GM21737 (cell line): ENCODE measurements at regions not wholly inside any gene's neighbourhood (a gene's known extent, or its start where the extent isn't known, plus 50 kb on each side); places are given as distances from the start of the nearest gene placed in this dataset.
"Not testable (repeated sequence)": the region's sequence is repeated elsewhere in the genome, so short reads cannot be mapped to it uniquely, and the experiment has no call there.

Experiments used
- ATAC-seq: cut with Tn5 transposase; IDR thresholded peaks from one replicate; pipeline ENCODE4 v1.9.1; 2021; ENCODE audit warnings: mild to moderate bottlenecking, moderate library complexity; ENCODE audit not compliant: unreplicated experiment

DNA sequence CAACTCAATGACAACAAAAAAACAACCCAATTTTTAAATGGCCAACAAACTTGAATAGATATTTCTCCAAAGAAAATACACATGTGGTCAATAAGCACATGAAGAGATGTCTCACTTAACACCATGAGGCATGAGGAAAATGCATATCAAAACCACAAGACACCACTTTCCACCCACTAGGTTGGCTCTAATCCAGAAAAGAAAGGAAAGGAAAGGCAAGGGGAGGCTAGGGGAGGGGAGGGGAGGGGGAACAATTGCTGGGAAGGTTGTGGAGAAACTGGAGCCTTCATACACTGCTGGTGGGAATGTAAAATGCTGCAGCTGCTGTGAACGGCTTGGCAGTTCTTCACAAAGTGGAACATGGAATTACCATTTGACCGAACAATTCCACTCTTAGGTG lies 854.3 kb downstream of the UQCRFS1 start:
- ATAC-seq, result no peak

DNA sequence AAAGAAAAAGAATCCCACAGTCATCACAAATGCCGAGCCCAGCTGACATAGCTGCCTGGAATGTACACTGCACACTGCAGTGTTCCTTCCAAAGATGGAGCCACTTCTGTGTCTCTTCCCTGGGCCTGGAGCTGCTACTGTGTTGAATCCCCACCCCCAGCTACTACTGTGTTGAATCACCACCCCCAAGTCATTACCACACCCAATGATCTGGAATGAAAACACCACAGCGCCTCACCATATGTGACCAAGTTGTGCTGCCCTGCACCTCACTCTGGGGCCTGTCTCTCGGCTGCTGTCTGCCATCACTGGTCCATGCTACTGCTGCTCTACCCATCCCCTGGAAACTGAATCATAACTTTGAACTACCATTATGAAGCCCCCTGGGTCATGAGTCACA lies 861.2 kb downstream of the UQCRFS1 start:
- ATAC-seq, result no peak

DNA sequence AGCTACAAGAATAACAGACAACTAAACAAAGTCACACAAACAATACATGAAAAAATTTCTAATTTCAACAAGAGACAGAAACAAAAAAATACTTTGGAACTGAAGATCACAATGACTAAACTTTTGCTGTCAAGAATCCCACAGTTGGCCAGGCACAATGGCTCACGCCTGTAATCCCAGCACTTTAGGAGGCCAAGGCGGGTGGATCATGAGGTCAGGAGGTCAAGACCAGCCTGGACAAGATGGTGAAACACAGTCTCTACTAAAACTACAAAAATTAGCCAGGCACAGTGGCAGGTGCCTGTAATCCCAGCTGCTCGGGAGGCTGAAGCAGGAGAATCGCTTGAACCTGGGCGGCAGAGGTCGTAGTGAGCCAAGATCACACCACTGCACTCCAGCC lies 861.6 kb downstream of the UQCRFS1 start:
- not testable (repeated sequence) for ATAC-seq

DNA sequence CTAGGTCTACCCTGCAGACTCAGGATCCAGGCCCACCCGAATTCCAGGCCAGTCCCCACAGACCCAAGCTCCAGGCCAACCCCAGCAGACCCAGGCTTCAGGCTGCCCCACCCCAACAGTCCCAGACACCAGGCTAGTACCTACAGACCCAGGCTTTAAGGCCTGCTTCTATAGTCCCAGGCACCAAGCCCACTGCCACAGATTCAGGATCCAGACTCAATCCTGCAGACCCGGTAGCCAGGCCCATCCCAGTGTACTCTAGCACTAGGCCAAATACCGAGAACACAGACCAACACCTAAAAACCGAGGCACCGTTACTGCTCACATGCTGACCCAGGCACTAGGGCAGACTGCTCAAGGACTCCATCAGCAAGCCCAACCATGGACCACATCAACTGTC lies 862.3 kb downstream of the UQCRFS1 start:
- ATAC-seq, result no peak

DNA sequence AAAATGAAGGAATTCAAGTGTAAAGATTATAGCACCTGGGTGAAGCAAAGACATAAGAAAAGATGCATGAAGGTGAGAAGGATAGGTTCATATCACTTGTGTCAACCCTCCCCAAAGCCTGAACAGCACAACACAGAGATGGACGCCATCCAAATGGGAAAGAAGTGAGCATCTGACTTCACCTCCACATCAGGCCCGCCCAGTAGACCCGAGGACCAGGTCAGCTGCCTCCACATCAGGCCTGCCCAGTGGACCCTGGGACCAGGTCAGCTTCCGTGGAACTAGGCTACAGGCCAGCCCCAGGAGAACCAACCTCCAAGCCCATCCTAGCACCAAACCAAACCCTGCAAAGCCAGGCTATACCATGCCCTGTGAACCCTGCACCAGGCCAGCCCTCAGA lies 862.9 kb downstream of the UQCRFS1 start:
- ATAC-seq, result no peak

DNA sequence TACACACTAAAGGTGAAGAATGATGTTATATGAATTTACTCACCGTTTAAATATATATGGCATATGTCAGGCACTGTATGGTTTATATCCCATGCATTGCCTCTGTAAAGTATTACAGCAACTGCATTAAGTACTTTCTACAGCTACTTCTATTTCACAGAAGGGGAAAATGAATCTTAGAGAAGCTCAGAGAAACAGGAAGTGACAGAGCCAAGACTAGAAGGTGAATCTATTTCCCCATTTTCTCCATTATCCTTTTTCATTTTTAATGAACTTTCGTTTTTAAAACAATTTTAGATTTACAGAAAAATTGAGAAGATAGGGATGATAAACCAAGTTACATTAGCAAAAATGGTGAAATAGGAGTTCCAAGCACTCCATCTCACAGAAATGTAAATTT lies 863.3 kb downstream of the UQCRFS1 start:
- no peak for ATAC-seq

GRCh38 chr19:28345811-28346210 lies 867.1 kb downstream of the UQCRFS1 start:
- ATAC-seq, result no peak

- no peak for ATAC-seq
Measured at GRCh38 chr19:28341810-28342350, 871.1 kb downstream of the UQCRFS1 start.

DNA sequence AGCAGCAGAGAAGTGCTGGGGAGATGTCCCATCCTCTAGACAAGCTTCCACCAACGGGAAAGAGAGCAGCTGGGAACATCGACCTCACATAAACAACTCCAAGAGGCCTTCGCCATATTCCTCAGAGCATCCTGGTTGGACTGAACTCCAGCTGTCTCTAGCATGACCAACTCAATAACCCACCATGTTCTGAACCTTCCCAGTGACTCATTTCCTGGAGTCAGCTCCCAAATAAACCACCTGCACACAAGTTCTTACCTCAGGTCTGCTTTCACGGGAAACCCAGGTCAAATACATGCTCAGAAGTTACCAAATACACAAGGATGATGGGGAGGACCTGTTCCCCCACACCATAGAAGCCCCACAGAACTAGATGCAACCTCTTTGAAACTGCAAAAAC lies 878.5 kb downstream of the UQCRFS1 start:
- no peak for ATAC-seq

GRCh38 chr19:28333909-28334308 lies 879.0 kb downstream of the UQCRFS1 start:
- ATAC-seq, result no peak

- ATAC-seq, result no peak
Measured at GRCh38 chr19:28332886-28333285, 880.1 kb downstream of the UQCRFS1 start.

- no peak for ATAC-seq
Measured at GRCh38 chr19:28332351-28332750, 880.6 kb downstream of the UQCRFS1 start.

DNA sequence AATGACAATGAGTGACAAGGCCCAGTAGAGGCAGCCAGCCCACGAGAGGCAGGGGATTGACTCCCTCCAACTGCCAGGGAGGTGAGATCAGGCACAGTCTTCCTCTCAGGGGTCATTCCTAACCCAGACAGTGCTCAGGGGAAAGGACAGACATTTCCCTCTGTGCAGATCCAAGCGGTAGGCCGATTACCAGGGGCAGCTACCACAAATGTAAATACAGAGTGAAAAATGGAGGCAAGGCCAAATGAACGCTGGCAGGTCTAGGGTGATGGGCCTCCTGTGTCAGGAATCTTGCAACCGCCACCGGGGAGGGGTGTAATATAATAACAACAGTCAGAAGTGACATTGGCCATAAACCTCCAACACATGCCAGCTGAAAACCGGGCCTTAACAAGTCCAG lies 881.4 kb downstream of the UQCRFS1 start:
- ATAC-seq, result no peak

DNA sequence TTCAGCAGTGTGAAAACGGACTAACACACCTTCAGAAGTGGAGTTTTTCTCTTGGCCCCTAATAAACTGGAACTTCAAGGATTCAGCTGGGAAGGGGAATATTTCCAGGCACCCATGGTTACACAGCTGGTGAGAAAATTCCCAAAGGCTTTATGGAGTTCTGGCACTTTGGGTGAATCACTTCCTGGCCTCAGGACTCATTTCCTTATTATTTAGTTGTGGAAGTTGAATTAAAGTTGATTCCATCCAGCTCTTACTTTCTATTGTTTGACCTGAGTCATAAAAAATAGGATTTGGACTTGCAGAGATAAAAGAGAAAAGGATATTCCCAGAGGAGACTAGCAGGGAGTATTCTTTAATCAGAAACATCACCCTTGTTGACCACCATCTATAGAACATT lies 882.1 kb downstream of the UQCRFS1 start:
- ATAC-seq, result no peak

DNA sequence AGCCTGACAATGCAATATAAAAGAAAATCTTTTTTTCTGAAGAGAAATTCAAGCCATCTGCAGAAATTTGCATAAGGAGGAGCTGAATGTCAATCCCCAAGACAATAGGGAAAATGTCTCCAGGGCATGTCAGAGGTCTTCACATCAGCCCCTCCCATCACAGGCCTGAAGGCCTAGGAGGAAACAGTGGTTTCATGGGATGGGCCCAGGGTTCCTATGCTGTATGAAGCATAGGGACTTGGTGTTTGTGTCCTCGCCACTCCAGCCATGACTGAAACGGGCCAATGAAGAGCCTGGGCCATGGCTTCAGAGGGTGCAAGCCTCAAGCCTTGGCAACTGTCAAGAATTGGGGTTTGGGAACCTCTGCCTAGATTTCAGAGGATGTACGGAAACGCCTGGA lies 883.5 kb downstream of the UQCRFS1 start:
- no peak for ATAC-seq

- no peak for ATAC-seq
Measured at GRCh38 chr19:28327905-28328304, 885.0 kb downstream of the UQCRFS1 start.

DNA sequence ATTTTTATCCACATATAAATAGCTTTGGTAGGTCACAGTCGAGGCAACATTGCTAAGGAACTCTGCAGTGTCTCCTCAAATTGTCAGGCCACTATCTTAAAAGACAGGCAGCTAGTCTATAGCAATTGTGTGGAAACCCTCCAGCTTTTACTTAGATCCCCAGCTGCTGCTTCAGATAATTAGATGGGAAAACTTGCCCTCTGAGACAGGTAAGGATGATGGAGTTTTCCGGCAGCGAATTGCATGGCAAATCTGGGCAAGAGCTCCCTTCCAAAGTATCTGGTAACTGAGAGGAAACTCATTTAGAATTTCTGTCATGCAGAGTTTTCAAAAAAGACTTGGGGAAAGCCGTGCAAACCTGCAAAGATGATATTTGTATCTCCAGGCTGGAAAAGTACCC lies 886.2 kb downstream of the UQCRFS1 start:
- ATAC-seq, result no peak

DNA sequence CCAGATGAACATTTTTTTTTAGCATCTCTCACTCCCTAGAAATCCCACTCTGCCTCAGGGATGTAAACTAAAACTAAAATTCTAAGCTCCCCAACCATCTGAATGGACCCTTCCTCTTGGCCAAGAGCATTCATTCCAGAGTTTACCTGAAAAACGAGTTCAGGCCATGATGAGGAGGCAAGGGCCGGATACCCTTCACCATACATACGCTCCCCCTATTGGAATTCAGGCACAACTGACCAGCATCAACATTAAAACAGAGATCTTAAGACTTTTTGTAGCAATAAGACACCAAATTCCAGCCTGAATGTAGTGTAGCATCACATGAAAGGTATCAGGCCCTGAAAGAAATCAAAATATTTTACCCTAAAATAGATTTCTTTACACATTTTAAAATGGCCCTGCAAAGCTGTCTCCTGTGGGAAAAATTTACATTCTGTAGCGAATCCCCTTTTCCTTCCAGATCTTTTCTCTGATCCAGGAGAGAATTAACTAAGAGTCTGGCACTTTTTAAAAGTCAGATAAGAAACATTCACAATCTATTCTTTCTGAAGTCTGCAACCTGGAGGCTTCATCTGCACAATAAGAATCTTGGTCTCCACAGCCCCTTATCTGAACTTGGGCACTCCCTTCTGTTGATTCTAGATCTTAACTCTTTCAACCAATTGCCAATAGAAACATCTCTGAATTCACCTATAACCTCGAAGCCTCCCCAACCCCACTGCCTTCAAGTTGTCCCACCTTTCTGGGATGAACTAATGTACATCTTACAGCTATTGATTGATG lies 888.5 kb downstream of the UQCRFS1 start:
- ATAC-seq, result no peak

DNA sequence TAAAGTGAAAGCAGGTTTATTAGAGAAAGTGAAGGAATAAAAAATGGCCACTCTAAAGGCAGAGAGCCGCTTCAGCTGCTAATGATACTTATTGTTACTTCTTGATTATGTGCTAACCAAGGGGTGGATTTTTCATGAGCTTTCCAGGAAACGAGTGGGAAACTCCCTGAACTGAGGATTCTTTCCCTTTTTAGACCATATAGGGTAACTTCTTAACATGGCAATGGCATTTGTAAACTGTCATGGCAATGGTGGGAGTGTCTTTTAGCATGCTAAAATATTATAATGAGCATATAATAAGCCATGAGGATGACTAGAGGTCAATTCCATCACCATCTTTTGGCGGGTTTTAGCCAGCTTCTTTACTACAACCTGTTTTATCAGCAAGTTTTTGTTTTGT lies 890.0 kb downstream of the UQCRFS1 start:
- no peak for ATAC-seq

GRCh38 chr19:28322491-28322890 lies 890.5 kb downstream of the UQCRFS1 start:
- no peak for ATAC-seq

GRCh38 chr19:28319918-28320317 lies 893.0 kb downstream of the UQCRFS1 start:
- ATAC-seq, result no peak

DNA sequence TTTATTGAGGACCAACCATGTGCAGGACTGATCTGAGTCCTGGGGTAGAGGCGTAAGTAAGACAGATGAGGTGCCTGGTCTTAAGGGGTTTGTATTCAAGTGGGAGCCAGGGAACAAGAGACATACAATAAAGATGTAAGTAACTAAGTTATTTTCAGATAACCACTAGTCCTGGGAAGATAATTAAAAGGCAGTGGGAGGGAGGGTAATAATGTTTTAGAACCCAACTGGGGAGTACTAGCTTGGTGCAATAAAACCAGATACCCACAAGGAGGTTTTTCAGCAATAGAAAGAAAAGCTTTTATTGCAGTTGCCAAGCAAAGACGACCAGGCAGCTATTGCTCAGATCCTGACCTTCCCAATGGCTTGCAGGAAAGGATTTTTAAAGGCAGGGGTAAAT lies 893.7 kb downstream of the UQCRFS1 start:
- ATAC-seq, result no peak
